Upper lobe of left lung (tissue), 6 donors: ENCODE measurements at regions not wholly inside any gene's neighbourhood (a gene's known extent, or its start where the extent isn't known, plus 50 kb on each side); places are given as distances from the start of the nearest gene placed in this dataset.

Experiments
- ATAC-seq, 2 donors: fragments of 200-7000 bp; cut with Tn5 transposase; one replicate each; pipeline ENCODE4 v1.9.1; 2022; ENCODE audit warnings: mild to moderate bottlenecking in 2 of 2, moderate library complexity in 2 of 2; ENCODE audit not compliant: low FRiP score in 2 of 2
- DNase-seq, 2 donors: peaks; one replicate each; pipeline ENCODE4 v3.0.0-alpha.2; 2019 to 2020
- H3K27ac ChIP-seq, 4 donors: fragments of 200-600 bp; sonication (generic); one replicate each; pipeline ENCODE4 v1.5.1; 2016 to 2019
- H3K27me3 ChIP-seq, 4 donors: fragments of 200-600 bp; sonication (generic); one replicate each; pipeline ENCODE4 v1.5.1; 2017 to 2019
- H3K36me3 ChIP-seq, 4 donors: fragments of 200-600 bp; sonication (generic); one replicate each; pipeline ENCODE4 v1.5.1; 2016 to 2019
- H3K4me1 ChIP-seq, 4 donors: fragments of 200-600 bp; sonication (generic); one replicate each; pipeline ENCODE4 v1.5.1; 2018 to 2019
- H3K4me3 ChIP-seq, 4 donors: fragments of 200-600 bp; sonication (generic); one replicate each; pipeline ENCODE4 v1.5.1; 2017 to 2019; ENCODE audit warnings: mild to moderate bottlenecking in 2 of 4, moderate library complexity in 1 of 4
- H3K9me3 ChIP-seq, 4 donors: fragments of 200-600 bp; sonication (generic); one replicate each; pipeline ENCODE4 v1.5.1; 2018 to 2019
- CTCF ChIP-seq, 6 experiments: fragments of 450-650 bp in 4 of 6; fragments of 200-600 bp in 2 of 6; sonication (generic) in 2 of 6; IDR thresholded peaks; one replicate each; pipeline ENCODE4 v1.5.1; 2016 to 2019; ENCODE audit warnings: antibody characterized with exemption in 6 of 6
- EP300 ChIP-seq, 4 donors: sonication (generic); formaldehyde crosslinking; IDR thresholded peaks; one replicate each; pipeline ENCODE4 v1.5.1; 2017; ENCODE audit warnings: antibody characterized with exemption in 4 of 4, control low read depth in 2 of 4
- POLR2A ChIP-seq, 4 donors: fragments of 450-650 bp; IDR thresholded peaks; one replicate each; pipeline ENCODE4 v1.5.1; 2016 to 2017; ENCODE audit warnings: antibody characterized with exemption in 4 of 4, mild to moderate bottlenecking in 2 of 4
- POLR2AphosphoS5 ChIP-seq, 2 donors: sonication (generic); formaldehyde crosslinking; IDR thresholded peaks; one replicate each; pipeline ENCODE4 v1.5.1; 2017; ENCODE audit warnings: antibody characterized with exemption in 2 of 2
- WGBS, 2 donors: methylation state at CpG; one replicate each; pipeline ENCODE4 v1.1.5; 2017 to 2018; 5-methylcytosine and 5-hydroxymethylcytosine counted together
- donor health status: DM: no; HTN: no; CAD: no; lungs with moderate emphysema.
- donor health status: DM: no; HTN: yes; CAD: no; lungs with severe emphysema.

- TF ChIP-seq EP300 (IDR thresholded peaks at IDR 0.05) (no peak), POLR2A (IDR thresholded peaks at IDR 0.05) (no peak), POLR2AphosphoS5 (IDR thresholded peaks at IDR 0.05) (no peak), CTCF (IDR thresholded peaks at IDR 0.05) (no peak)
- Histone ChIP-seq H3K36me3 (no peaks in the 10 kb centered on the region), H3K4me3 (no peak overlapping the region), H3K9me3 (no peaks in the 10 kb centered on the region), H3K27ac (no peak overlapping the region), H3K4me1 (no peaks in the 10 kb centered on the region), H3K27me3 (no peaks in the 10 kb centered on the region)
- DNase-seq, result no peak
- WGBS, 2 donors, result 46 to 59% methylated on average over 3 of the region's 3 CpGs
- no peak for ATAC-seq
Observed at GRCh38 chrX:15931362-15931761, 76.7 kb upstream of the AP1S2 start.

GRCh38 chrX:15930585-15930984, 76.0 kb upstream of the AP1S2 start:
- Histone ChIP-seq H3K36me3 (no peaks in the 10 kb centered on the region), H3K27me3 (no peaks in the 10 kb centered on the region), H3K27ac (no peak overlapping the region), H3K4me1 (no peaks in the 10 kb centered on the region), H3K9me3 (no peaks in the 10 kb centered on the region), H3K4me3 (no peak overlapping the region)
- no peak for DNase-seq
- ATAC-seq, result no peak
- 25 to 46% methylated on average over 5 of the region's 5 CpGs for WGBS, 2 donors
- TF ChIP-seq POLR2AphosphoS5 (IDR thresholded peaks at IDR 0.05) (no peak), CTCF (IDR thresholded peaks at IDR 0.05) (no peak), EP300 (IDR thresholded peaks at IDR 0.05) (no peak), POLR2A (IDR thresholded peaks at IDR 0.05) (no peak)

- Histone ChIP-seq H3K9me3 (no peaks in the 10 kb centered on the region), H3K4me1 (no peaks in the 10 kb centered on the region), H3K4me3 (no peak overlapping the region), H3K27ac (no peak overlapping the region), H3K27me3 (no peaks in the 10 kb centered on the region), H3K36me3 (no peaks in the 10 kb centered on the region)
- 40 to 54% methylated on average over 1 to 2 of the region's 2 CpGs for WGBS, 2 donors
- TF ChIP-seq EP300 (IDR thresholded peaks at IDR 0.05), result no peak
- no peak for TF ChIP-seq POLR2A (IDR thresholded peaks at IDR 0.05)
- TF ChIP-seq POLR2AphosphoS5 (IDR thresholded peaks at IDR 0.05), result no peak
- no peak for TF ChIP-seq CTCF (IDR thresholded peaks at IDR 0.05)
- DNase-seq (no peak), ATAC-seq (no peak)
Observed at GRCh38 chrX:15929194-15929593, 74.6 kb upstream of the AP1S2 start.

GRCh38 chrX:15926622-15927021, 72.0 kb upstream of the AP1S2 start:
- no peak for TF ChIP-seq POLR2A (IDR thresholded peaks at IDR 0.05)
- no peak for TF ChIP-seq CTCF (IDR thresholded peaks at IDR 0.05)
- TF ChIP-seq POLR2AphosphoS5 (IDR thresholded peaks at IDR 0.05), result no peak
- TF ChIP-seq EP300 (IDR thresholded peaks at IDR 0.05), result no peak
- Histone ChIP-seq H3K27ac (no peak overlapping the region), H3K4me1 (no peaks in the 10 kb centered on the region), H3K36me3 (no peaks in the 10 kb centered on the region), H3K27me3 (no peaks in the 10 kb centered on the region), H3K9me3 (no peaks in the 10 kb centered on the region), H3K4me3 (no peak overlapping the region)
- DNase-seq (no peak), ATAC-seq (no peak)
- 52 to 80% methylated on average over 1 of the region's 1 CpG for WGBS, 2 donors

- TF ChIP-seq POLR2A (IDR thresholded peaks at IDR 0.05) (no peak), EP300 (IDR thresholded peaks at IDR 0.05) (no peak), CTCF (IDR thresholded peaks at IDR 0.05) (no peak), POLR2AphosphoS5 (IDR thresholded peaks at IDR 0.05) (no peak)
- no peaks in the 10 kb centered on the region for H3K27me3 ChIP-seq
- H3K4me3 ChIP-seq, result no peak overlapping the region
- H3K4me1 ChIP-seq, result peaks cover 0 to 7% (median 2%) of the 10 kb centered on the region in 4 donors
- no peak for DNase-seq
- no peaks in the 10 kb centered on the region for H3K9me3 ChIP-seq
- H3K27ac ChIP-seq, result no peak overlapping the region
- no peak for ATAC-seq
- WGBS, 2 donors, result 79 to 92% methylated on average over 1 of the region's 1 CpG
- no peaks in the 10 kb centered on the region for H3K36me3 ChIP-seq
Observed at GRCh38 chrX:15918003-15918402, 63.4 kb upstream of the AP1S2 start.
